ENCODE measurements at regions not wholly inside any gene's neighbourhood (a gene's known extent, or its start where the extent isn't known, plus 50 kb on each side); places are given as distances from the start of the nearest gene placed in this dataset.
"Not testable (repeated sequence)": the region's sequence is repeated elsewhere in the genome, so short reads cannot be mapped to it uniquely, and the experiment has no call there.

DNA sequence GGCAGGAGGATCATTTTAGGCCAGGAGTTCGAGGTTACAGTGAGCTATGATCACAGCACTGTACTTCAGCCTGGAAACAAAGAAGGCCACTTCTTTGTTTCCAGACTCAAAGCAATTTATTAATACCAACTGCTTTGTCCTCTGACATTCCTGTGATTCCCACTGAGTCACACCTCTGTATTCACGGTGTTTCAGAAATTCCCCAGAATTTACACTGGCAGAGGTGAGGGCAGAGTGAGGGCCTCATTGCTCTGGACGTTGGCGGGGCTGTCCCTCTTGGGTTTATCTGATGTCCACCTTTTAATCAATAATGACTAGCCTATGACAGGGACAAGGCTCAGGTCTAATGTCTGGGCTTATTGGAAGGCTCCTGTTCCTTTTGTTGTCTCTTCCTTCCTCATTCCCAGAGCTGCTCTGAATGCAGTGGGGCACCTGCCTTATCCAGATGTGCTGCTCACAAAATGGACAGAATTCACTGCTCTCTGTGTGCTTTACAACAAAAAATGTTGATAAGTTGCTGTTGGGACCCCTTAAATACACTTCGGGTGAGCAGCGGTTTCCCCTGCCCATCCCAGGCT is 160.1 kb downstream of the BCL2L11 start:
- TF ChIP-seq, protein P1, sequence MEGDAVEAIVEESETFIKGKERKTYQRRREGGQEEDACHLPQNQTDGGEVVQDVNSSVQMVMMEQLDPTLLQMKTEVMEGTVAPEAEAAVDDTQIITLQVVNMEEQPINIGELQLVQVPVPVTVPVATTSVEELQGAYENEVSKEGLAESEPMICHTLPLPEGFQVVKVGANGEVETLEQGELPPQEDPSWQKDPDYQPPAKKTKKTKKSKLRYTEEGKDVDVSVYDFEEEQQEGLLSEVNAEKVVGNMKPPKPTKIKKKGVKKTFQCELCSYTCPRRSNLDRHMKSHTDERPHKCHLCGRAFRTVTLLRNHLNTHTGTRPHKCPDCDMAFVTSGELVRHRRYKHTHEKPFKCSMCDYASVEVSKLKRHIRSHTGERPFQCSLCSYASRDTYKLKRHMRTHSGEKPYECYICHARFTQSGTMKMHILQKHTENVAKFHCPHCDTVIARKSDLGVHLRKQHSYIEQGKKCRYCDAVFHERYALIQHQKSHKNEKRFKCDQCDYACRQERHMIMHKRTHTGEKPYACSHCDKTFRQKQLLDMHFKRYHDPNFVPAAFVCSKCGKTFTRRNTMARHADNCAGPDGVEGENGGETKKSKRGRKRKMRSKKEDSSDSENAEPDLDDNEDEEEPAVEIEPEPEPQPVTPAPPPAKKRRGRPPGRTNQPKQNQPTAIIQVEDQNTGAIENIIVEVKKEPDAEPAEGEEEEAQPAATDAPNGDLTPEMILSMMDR (IDR thresholded peaks at IDR 0.05; ENCODE audit: control extremely low read depth in 1 of 3, insufficient read depth in 1 of 3, low read depth in 1 of 3, low read length in 3 of 3) = not testable (repeated sequence)
- TF ChIP-seq KDM5A (IDR thresholded peaks at IDR 0.05; ENCODE audit: low read length); EZH2 (IDR thresholded peaks at IDR 0.05; ENCODE audit: low read depth, low read length, severe bottlenecking); GTF2F1 (IDR thresholded peaks at IDR 0.05; ENCODE audit: borderline replicate concordance, low read depth, low read length): not testable (repeated sequence)

Measured in H1 (cell line).